Activated CD4-positive, alpha-beta memory T cell treated with anti-CD3 and anti-CD28 coated beads for 36 hours (primary cell): ENCODE measurements at regions not wholly inside any gene's neighbourhood (a gene's known extent, or its start where the extent isn't known, plus 50 kb on each side); places are given as distances from the start of the nearest gene placed in this dataset.
A peak's percentile ranks its signal among the peaks of the same experiment; 100 is the strongest.

ENCODE experiments used
- CTCF ChIA-PET: fragments of 350-600 bp; sonication (Branson Sonifier 250); formaldehyde crosslinking; loops from one replicate; lab custom pipeline; 2021; ENCODE audit warnings: antibody characterized with exemption, inconsistent platforms; lab: Charles Lee
- POLR2A ChIA-PET: fragments of 350-600 bp; sonication (Branson Sonifier 250); formaldehyde crosslinking; loops from one replicate; lab custom pipeline; 2021; ENCODE audit warnings: antibody characterized with exemption; lab: Charles Lee
- DNase-seq: peaks from one replicate; pipeline ENCODE4 v3.0.0-alpha.2; 2020
- H3K27ac Mint-ChIP-seq: one replicate; pipeline ENCODE4 v1.8.0; 2021; ENCODE audit warnings: mixed read lengths
- H3K27me3 Mint-ChIP-seq: one replicate; pipeline ENCODE4 v1.8.0; 2021; ENCODE audit warnings: mixed read lengths
- H3K36me3 Mint-ChIP-seq: one replicate; pipeline ENCODE4 v1.8.0; 2021; ENCODE audit warnings: mixed read lengths
- H3K4me1 Mint-ChIP-seq: one replicate; pipeline ENCODE4 v1.8.0; 2021; ENCODE audit warnings: low read depth, mixed read lengths
- H3K4me3 Mint-ChIP-seq: one replicate; pipeline ENCODE4 v1.8.0; 2021; ENCODE audit warnings: mild to moderate bottlenecking, mixed read lengths
- H3K9me3 Mint-ChIP-seq: one replicate; pipeline ENCODE4 v1.8.0; 2021; ENCODE audit warnings: mixed read lengths
- intact Hi-C: fragments of 100-400 bp; cut with micrococcal nuclease; formaldehyde crosslinking; loops from one replicate; pipeline ENCODE4 v1.15.1; 2023

DNA sequence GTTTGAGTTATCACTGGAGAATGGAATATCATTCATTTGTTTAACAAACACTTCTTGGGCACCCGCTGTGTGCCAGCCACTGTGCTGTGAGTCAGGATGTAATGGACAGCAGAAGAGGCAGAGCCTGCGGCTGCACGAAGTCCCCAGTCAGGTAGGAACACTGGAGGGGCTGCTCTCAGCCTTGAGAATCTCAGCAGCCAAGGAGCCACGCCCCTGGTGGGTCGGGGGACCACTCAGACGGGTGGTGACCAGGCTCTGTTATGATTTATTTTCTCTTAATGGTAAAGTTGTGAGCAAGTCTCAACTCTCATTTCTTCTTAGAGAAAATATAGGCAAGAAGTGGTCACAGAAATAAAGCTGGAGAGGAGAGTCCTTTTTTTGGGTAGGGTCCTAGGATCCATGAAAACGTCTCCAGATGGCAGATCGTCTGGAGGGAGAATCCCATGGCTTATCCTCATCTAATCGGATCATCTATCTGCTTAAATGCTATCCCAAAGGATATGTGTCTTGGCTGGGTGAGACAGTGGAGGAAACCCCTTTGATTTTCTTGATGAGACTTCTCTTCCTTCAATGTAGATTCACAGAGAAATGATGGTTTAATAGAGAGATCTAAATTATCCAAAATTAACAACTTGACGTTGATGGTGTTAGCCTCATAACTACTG lies 129.1 kb upstream of the LGALSL start:
- POLR2A ChIA-PET = interaction anchor here (1.0 to 3.7 kb wide), 15 partner anchors 26 to 289 kb away, joined by 3 to 63 read pairs (median 18); partner anchors contain the start of gene AFTPH
- peak overlapping the region; percentile 93 for H3K27ac Mint-ChIP-seq
- peaks cover 6% of the 10 kb centered on the region for H3K27me3 Mint-ChIP-seq
- intact Hi-C loops = loop anchor here (5.0 kb wide), 2 partner anchors 282 to 633 kb away; no protein-coding TSS in a partner anchor
- CTCF ChIA-PET = interaction anchor here (2.2 to 8.0 kb wide), 5 partner anchors 29 to 275 kb away, joined by 9 to 320 read pairs (median 47); no protein-coding TSS in a partner anchor
- H3K36me3 Mint-ChIP-seq = no peaks in the 10 kb centered on the region
- H3K4me1 Mint-ChIP-seq = peaks cover 40% of the 10 kb centered on the region
- H3K9me3 Mint-ChIP-seq = no peaks in the 10 kb centered on the region
- no peak overlapping the region for H3K4me3 Mint-ChIP-seq
- DNase-seq = no peak

DNA sequence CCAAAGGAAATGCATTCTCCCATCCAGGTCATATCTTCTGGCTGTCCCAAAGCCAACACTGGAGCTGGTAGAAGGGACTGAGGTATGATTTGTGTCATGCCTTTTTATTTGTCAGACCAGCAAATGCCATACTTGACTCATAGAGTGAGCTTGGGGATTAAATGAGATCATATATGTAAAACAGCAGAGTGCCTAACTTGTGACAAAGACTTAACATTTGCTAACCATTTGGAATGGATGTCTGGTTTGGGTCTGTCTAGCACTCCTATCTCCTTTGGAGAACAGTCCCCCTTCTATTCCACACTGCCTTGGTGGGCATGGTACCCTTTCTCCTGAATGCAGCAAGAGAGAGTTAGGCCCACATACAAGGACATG lies 128.5 kb upstream of the LGALSL start:
- CTCF ChIA-PET = interaction anchor here (0.6 to 8.3 kb wide), 12 partner anchors 30 to 289 kb away, joined by 3 to 368 read pairs (median 12); no protein-coding TSS in a partner anchor
- H3K27me3 Mint-ChIP-seq = peaks cover 6% of the 10 kb centered on the region
- POLR2A ChIA-PET = interaction anchor here (1.0 to 3.7 kb wide), 19 partner anchors 27 to 484 kb away, joined by 3 to 63 read pairs (median 9); partner anchors contain the start of genes AFTPH and UGP2
- H3K27ac Mint-ChIP-seq = peak overlapping the region; percentile 93
- peak overlapping the region; percentile 54 for H3K4me3 Mint-ChIP-seq
- intact Hi-C loops = loop anchor here (5.0 kb wide), 2 partner anchors 282 to 633 kb away; no protein-coding TSS in a partner anchor
- no peaks in the 10 kb centered on the region for H3K36me3 Mint-ChIP-seq
- peaks cover 45% of the 10 kb centered on the region for H3K4me1 Mint-ChIP-seq
- peak; percentile 29 for DNase-seq
- H3K9me3 Mint-ChIP-seq = no peaks in the 10 kb centered on the region

DNA sequence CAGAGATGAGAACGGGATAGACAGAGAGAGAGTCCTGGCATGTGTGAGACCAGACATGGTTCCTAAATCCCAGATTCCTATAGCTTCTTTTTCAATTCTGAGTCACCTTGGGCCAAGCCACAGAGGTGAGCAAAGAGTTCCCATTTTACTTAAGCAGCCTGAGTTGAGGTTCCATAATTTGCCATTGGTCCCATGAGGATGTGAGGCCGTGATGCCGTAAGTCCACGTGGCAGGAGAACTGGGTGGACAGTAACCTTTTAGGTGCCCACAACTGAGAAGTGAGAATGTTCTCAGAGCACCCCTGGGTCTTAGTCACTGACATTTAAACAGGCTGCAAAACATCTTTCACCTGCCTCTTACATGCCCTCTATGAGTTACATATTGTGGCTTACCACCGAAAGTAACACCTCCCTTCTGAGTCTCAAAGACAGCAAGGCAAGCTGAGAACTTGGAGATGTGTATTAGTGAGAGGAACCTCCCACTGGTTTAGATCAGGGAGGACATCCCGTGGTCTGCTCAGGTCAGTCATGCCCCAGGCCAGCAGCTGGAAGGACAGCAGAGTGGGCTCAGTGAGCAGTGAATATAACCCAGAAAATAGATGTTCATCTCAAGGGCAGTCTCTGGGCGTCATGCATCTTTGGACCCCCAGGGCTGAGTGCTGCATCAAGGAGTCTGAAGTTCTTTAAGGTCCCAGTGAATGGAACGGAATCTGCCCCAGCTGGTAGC lies 127.9 kb upstream of the LGALSL start:
- POLR2A ChIA-PET = interaction anchor here (1.0 to 3.7 kb wide), 20 partner anchors 27 to 485 kb away, joined by 3 to 63 read pairs (median 8); partner anchors contain the start of genes AFTPH and UGP2
- H3K27me3 Mint-ChIP-seq = peaks cover 6% of the 10 kb centered on the region
- no peaks in the 10 kb centered on the region for H3K36me3 Mint-ChIP-seq
- peak overlapping the region; percentile 93 for H3K27ac Mint-ChIP-seq
- H3K9me3 Mint-ChIP-seq = no peaks in the 10 kb centered on the region
- H3K4me1 Mint-ChIP-seq = peaks cover 50% of the 10 kb centered on the region
- peak overlapping the region; percentile 57 for H3K4me3 Mint-ChIP-seq
- CTCF ChIA-PET = interaction anchor here (0.6 to 8.3 kb wide), 18 partner anchors 30 to 328 kb away, joined by 3 to 368 read pairs (median 6); partner anchors contain the start of genes AFTPH and SERTAD2
- peak; percentile 69 for DNase-seq
- intact Hi-C loops = loop anchor here (1.0 to 5.0 kb wide), 13 partner anchors 31 to 634 kb away; partner anchors contain the start of genes PELI1 and UGP2

DNA sequence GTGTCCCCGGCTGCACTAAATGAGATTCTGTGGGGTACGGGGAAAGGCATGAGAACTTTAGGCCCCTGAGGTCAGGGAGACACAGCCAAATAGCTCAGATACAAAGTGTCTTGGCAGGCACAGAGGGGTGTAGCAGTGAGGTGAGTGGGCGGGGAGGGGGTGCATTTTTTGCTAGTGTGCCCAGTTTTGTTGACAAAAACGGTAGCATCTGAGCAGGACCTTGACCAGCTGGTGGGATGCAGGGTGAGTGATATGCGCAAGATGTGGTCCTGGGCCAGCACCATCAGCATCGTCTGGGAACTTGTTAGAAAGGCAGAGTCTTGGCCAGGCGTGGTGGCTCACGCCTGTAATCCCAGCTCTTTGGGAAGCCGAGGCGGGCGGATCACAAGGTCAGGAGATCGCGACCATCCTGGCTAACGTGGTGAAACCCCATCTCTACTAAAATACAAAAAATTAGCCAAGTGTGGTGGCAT lies 127.3 kb upstream of the LGALSL start:
- POLR2A ChIA-PET = interaction anchor here (1.0 to 3.7 kb wide), 17 partner anchors 28 to 485 kb away, joined by 3 to 63 read pairs (median 13); partner anchors contain the start of genes AFTPH and UGP2
- peak overlapping the region; percentile 93 for H3K27ac Mint-ChIP-seq
- H3K36me3 Mint-ChIP-seq = no peaks in the 10 kb centered on the region
- H3K27me3 Mint-ChIP-seq = peaks cover 6% of the 10 kb centered on the region
- intact Hi-C loops = loop anchor here (1.0 to 5.0 kb wide), 13 partner anchors 31 to 634 kb away; partner anchors contain the start of genes PELI1 and UGP2
- peak overlapping the region; percentile 57 for H3K4me3 Mint-ChIP-seq
- CTCF ChIA-PET = interaction anchor here (0.6 to 8.3 kb wide), 25 partner anchors 31 to 327 kb away, joined by 3 to 368 read pairs (median 9); partner anchors contain the start of genes AFTPH and SERTAD2
- H3K4me1 Mint-ChIP-seq = peaks cover 51% of the 10 kb centered on the region
- no peaks in the 10 kb centered on the region for H3K9me3 Mint-ChIP-seq
- no peak for DNase-seq

DNA sequence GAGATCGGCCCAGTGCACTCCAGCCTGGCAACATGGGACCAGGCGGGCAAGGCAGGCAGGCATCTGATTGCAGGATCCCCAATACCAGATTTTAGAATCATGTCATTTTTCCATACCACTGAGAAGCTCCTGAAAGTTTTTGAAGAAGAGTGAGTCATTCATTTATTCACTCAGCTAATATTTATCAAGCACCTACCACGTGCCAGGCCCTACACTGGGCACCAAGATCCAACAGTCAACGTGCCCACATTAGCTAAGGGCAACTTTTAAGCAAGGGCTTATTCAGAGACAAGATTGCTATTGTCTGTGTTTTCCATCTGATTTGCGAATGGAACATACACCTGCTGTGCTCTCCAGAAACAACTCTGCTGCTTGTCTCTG lies 126.8 kb upstream of the LGALSL start:
- Mint-ChIP-seq H3K9me3 (no peaks in the 10 kb centered on the region), H3K27ac (peak overlapping the region; percentile 73), H3K27me3 (peaks cover 6% of the 10 kb centered on the region), H3K4me3 (peak overlapping the region; percentile 47), H3K4me1 (peaks cover 51% of the 10 kb centered on the region), H3K36me3 (no peaks in the 10 kb centered on the region)
- ChIA-PET POLR2A (interaction anchor here (0.8 to 3.7 kb wide), 12 partner anchors 31 to 486 kb away, joined by 3 to 63 read pairs (median 22); partner anchors contain the start of gene UGP2), CTCF (interaction anchor here (0.6 to 8.3 kb wide), 46 partner anchors 9 to 634 kb away, joined by 3 to 368 read pairs (median 6); partner anchors contain the start of genes AFTPH and SERTAD2)
- intact Hi-C loops = loop anchor here (2.0 to 5.0 kb wide), 4 partner anchors 122 to 635 kb away; partner anchors contain the start of gene UGP2
- no peak for DNase-seq

DNA sequence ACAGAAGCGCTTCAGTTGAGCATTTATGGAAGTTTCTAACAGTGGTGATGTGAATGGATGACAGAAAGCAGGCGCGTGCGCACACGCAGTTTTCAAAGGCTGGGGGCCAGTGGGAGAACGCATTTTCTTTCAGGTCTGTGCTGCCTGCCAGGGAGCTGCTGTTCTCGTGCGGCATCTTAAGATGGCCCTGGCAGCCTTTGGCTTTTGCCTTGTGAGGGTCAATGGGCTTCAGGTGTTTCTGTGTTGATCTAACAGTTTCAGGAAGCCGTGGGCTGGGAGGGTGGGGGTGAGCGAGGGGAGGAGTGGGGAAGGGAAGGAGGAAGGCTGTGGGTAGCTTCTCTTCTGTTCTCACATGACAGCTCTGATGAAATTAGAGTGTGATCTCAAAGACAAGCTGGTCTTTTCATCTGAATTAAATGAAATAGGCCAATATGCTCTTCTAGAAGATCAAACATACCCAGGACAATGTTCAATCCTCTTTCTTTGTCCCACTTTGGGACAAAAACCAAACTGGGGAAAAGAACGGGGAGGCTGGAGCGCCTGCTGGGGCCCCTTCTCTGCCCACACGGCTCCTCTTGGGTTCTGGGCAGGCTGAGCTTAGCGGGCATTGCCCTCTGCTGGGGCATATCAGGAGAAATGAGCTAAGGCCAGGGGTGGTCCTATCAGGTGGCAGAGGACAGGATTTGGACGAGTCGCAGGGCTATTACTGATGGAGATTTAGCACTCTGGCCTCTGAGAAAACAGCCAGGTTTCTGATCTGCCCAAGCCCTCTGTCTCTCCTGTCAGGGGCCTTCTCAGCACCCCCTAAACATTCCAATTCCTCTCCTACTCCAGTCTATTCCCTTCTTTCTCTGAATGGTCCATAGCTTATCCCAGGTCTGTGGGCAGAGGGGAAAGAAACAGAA lies 126.2 kb upstream of the LGALSL start:
- H3K36me3 Mint-ChIP-seq = no peaks in the 10 kb centered on the region
- intact Hi-C loops = loop anchor here (2.0 to 5.0 kb wide), 4 partner anchors 123 to 635 kb away; partner anchors contain the start of gene UGP2

DNA sequence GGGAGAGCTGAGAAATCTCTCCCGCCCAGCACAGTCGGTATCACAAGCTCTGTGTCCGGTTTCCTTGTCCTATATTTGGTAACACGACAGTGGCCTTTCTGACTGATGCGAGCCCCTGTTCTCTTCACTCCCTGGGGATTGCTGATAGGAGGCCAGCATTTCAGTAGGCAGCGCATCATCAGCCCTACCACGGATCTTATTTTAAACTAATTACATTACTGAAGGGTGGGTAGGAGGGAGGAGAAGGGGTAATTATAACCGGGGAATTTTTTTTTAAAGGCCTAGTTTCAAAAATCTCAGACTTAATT lies 125.6 kb upstream of the LGALSL start:
- peak overlapping the region; percentile 54 for H3K27ac Mint-ChIP-seq
- DNase-seq = no peak
- intact Hi-C loops = loop anchor here (5.0 kb wide), 2 partner anchors 279 to 636 kb away; no protein-coding TSS in a partner anchor
- H3K27me3 Mint-ChIP-seq = peaks cover 6% of the 10 kb centered on the region
- H3K9me3 Mint-ChIP-seq = no peaks in the 10 kb centered on the region
- H3K36me3 Mint-ChIP-seq = no peaks in the 10 kb centered on the region
- POLR2A ChIA-PET = interaction anchor here (0.7 to 3.7 kb wide), 6 partner anchors 117 to 324 kb away, joined by 3 to 31 read pairs (median 23); no protein-coding TSS in a partner anchor
- CTCF ChIA-PET = interaction anchor here (0.6 to 8.3 kb wide), 40 partner anchors 9 to 636 kb away, joined by 3 to 368 read pairs (median 6); partner anchors contain the start of gene AFTPH
- H3K4me1 Mint-ChIP-seq = peaks cover 51% of the 10 kb centered on the region
- H3K4me3 Mint-ChIP-seq = no peak overlapping the region

More for the DNA sequence above, 126.2 kb upstream of the LGALSL start:
- H3K27me3 Mint-ChIP-seq = peaks cover 6% of the 10 kb centered on the region
- peak overlapping the region; percentile 73 for H3K27ac Mint-ChIP-seq
- no peaks in the 10 kb centered on the region for H3K9me3 Mint-ChIP-seq
- ChIA-PET POLR2A (interaction anchor here (0.7 to 3.7 kb wide), 13 partner anchors 32 to 486 kb away, joined by 3 to 63 read pairs (median 20); partner anchors contain the start of gene UGP2), CTCF (interaction anchor here (0.5 to 8.3 kb wide), 53 partner anchors 10 to 635 kb away, joined by 3 to 368 read pairs (median 5); partner anchors contain the start of gene AFTPH)
- peak; percentile 73 for DNase-seq
- H3K4me3 Mint-ChIP-seq = peak overlapping the region; percentile 47
- peaks cover 51% of the 10 kb centered on the region for H3K4me1 Mint-ChIP-seq

DNA sequence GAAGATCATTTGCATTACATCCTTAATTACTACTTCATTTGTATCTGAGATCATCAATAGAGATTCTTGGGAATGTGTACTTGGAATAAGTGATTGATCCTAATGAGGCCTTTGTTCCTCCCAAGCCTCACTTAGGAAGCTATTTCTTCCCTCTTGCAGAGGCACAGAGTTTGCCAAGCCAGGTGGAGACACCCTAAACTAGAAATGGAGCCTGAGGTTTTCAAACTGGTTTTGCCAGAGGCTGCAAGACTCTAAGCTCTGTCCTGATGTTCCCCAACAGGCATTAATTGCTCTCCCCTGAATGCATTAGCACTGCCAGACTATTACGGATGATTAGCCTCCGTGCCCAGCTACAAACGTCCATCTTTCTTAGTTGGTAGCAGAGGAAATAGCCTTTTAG lies 125.2 kb upstream of the LGALSL start:
- POLR2A ChIA-PET = no interaction called here
- Mint-ChIP-seq H3K36me3 (no peaks in the 10 kb centered on the region), H3K9me3 (no peaks in the 10 kb centered on the region), H3K27me3 (peaks cover 4% of the 10 kb centered on the region), H3K4me3 (no peak overlapping the region), H3K27ac (no peak overlapping the region), H3K4me1 (peaks cover 51% of the 10 kb centered on the region)
- intact Hi-C loops = loop anchor here (5.0 kb wide), 2 partner anchors 279 to 636 kb away; no protein-coding TSS in a partner anchor
- CTCF ChIA-PET = interaction anchor here (0.8 to 8.3 kb wide), 28 partner anchors 9 to 636 kb away, joined by 3 to 368 read pairs (median 10); partner anchors contain the start of gene AFTPH
- no peak for DNase-seq

DNA sequence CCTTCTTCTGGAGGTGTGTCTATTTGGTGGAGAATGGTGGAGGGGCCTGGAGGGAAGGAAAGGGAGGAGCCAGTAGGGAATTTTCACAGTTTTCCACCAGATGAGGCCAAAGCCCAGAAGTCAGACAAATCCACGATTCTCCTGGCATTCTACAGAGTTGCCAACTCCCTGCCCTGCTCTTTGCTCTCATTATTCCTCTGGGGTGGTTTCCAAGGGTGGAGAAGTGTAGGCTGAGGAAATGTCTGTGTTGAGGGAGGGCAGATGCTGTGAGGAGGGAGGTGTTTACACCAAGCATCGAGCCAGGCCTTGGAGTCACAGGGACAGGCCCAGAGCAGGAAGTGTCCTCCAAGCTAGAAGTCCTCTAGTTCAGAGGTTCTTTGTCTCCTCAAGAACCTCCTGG lies 124.1 kb upstream of the LGALSL start:
- POLR2A ChIA-PET = interaction anchor here (0.6 kb wide), 1 partner anchor 285 kb away, joined by 3 read pairs; no protein-coding TSS in a partner anchor
- Mint-ChIP-seq H3K27ac (no peak overlapping the region), H3K4me3 (no peak overlapping the region), H3K4me1 (peaks cover 48% of the 10 kb centered on the region), H3K36me3 (no peaks in the 10 kb centered on the region), H3K27me3 (no peaks in the 10 kb centered on the region), H3K9me3 (no peaks in the 10 kb centered on the region)
- intact Hi-C loops = loop anchor here (2.0 to 10.0 kb wide), 6 partner anchors 125 to 745 kb away; partner anchors contain the start of genes LGALSL, MDH1 and WDPCP
- DNase-seq = no peak
- CTCF ChIA-PET = interaction anchor here (0.7 to 8.3 kb wide), 43 partner anchors 11 to 637 kb away, joined by 3 to 368 read pairs (median 7); partner anchors contain the start of gene AFTPH
